Left ventricle myocardium inferior (tissue), 1 donor: ENCODE measurements at regions not wholly inside any gene's neighbourhood (a gene's known extent, or its start where the extent isn't known, plus 50 kb on each side); places are given as distances from the start of the nearest gene placed in this dataset.

Source experiments
- DNase-seq: peaks from one replicate; pipeline ENCODE4 v3.0.0-alpha.2; 2020
- H3K27ac ChIP-seq: fragments of 200-600 bp; replicated peaks from 2 replicates; pipeline ENCODE4 v1.8.0; 2021
- H3K27me3 ChIP-seq: fragments of 200-600 bp; 2 replicates; pipeline ENCODE4 v1.8.0; 2021; ENCODE audit warnings: low read depth
- H3K36me3 ChIP-seq: fragments of 200-600 bp; 2 replicates; pipeline ENCODE4 v1.8.0; 2021
- H3K4me1 ChIP-seq: fragments of 200-600 bp; 2 replicates; pipeline ENCODE4 v1.8.0; 2021
- H3K4me3 ChIP-seq: fragments of 200-600 bp; 2 replicates; pipeline ENCODE4 v1.8.0; 2021; ENCODE audit warnings: mild to moderate bottlenecking, moderate library complexity
- H3K9me3 ChIP-seq: fragments of 200-600 bp; replicated peaks from 2 replicates; pipeline ENCODE4 v1.8.0; 2021
- CTCF ChIP-seq: fragments of 200-600 bp; IDR thresholded peaks from 2 replicates; pipeline ENCODE4 v1.8.0; 2021; ENCODE audit warnings: antibody characterized with exemption, mild to moderate bottlenecking, borderline replicate concordance
- intact Hi-C: fragments of 100-400 bp; cut with micrococcal nuclease; formaldehyde crosslinking; loops from one replicate; pipeline ENCODE4 v1.11.0; 2022
- donor health status: DM: no; HTN: yes; CAD: no; lungs with severe emphysema.

- Histone ChIP-seq H3K27me3 (no peaks in the 10 kb centered on the region), H3K4me1 (no peaks in the 10 kb centered on the region), H3K36me3 (no peaks in the 10 kb centered on the region), H3K9me3 (no peaks in the 10 kb centered on the region), H3K27ac (no peak overlapping the region), H3K4me3 (no peak overlapping the region)
- no peak for DNase-seq
- TF ChIP-seq CTCF, result no peak
- intact Hi-C loops, result no loop called here
Observed at GRCh38 chr4:84177831-84178542, 321.1 kb downstream of the NKX6-1 start.

- no peaks in the 10 kb centered on the region for H3K4me1 ChIP-seq
- no peaks in the 10 kb centered on the region for H3K9me3 ChIP-seq
- no peak overlapping the region for H3K4me3 ChIP-seq
- no peaks in the 10 kb centered on the region for H3K27me3 ChIP-seq
- intact Hi-C loops, result no loop called here
- H3K27ac ChIP-seq, result no peak overlapping the region
- no peaks in the 10 kb centered on the region for H3K36me3 ChIP-seq
- TF ChIP-seq CTCF, result no peak
- DNase-seq, result no peak
Observed at GRCh38 chr4:84176016-84176415, 323.1 kb downstream of the NKX6-1 start.

GRCh38 chr4:84171871-84172270 lies 327.2 kb downstream of the NKX6-1 start:
- peaks cover 3% of the 10 kb centered on the region for H3K27me3 ChIP-seq
- no peaks in the 10 kb centered on the region for H3K4me1 ChIP-seq
- TF ChIP-seq CTCF, result no peak
- intact Hi-C loops, result no loop called here
- no peaks in the 10 kb centered on the region for H3K9me3 ChIP-seq
- H3K36me3 ChIP-seq, result no peaks in the 10 kb centered on the region
- H3K4me3 ChIP-seq, result no peak overlapping the region
- no peak overlapping the region for H3K27ac ChIP-seq
- no peak for DNase-seq

GRCh38 chr4:84167564-84167963 lies 331.5 kb downstream of the NKX6-1 start:
- Histone ChIP-seq H3K27ac (no peak overlapping the region), H3K27me3 (peaks cover 5% of the 10 kb centered on the region), H3K9me3 (no peaks in the 10 kb centered on the region), H3K4me3 (no peak overlapping the region), H3K36me3 (no peaks in the 10 kb centered on the region), H3K4me1 (no peaks in the 10 kb centered on the region)
- intact Hi-C loops, result no loop called here
- no peak for DNase-seq
- TF ChIP-seq CTCF, result no peak

GRCh38 chr4:84167093-84167492 lies 332.0 kb downstream of the NKX6-1 start:
- intact Hi-C loops, result no loop called here
- no peaks in the 10 kb centered on the region for H3K4me1 ChIP-seq
- H3K27me3 ChIP-seq, result peaks cover 9% of the 10 kb centered on the region
- H3K36me3 ChIP-seq, result no peaks in the 10 kb centered on the region
- no peak for DNase-seq
- TF ChIP-seq CTCF, result no peak
- H3K27ac ChIP-seq, result no peak overlapping the region
- no peak overlapping the region for H3K4me3 ChIP-seq
- H3K9me3 ChIP-seq, result no peaks in the 10 kb centered on the region
